GM19099 (cell line): ENCODE measurements at regions not wholly inside any gene's neighbourhood (a gene's known extent, or its start where the extent isn't known, plus 50 kb on each side); places are given as distances from the start of the nearest gene placed in this dataset.

ENCODE experiments used
- POLR2A ChIP-seq: IDR thresholded peaks from 3 replicates; pipeline ENCODE4 v1.6.1; 2011; ENCODE audit warnings: low read depth; ENCODE audit not compliant: insufficient read length; ENCODE audit errors: extremely low read depth

GRCh38 chr6:14792118-14792955, 453.5 kb upstream of the JARID2 start:
- no peak for TF ChIP-seq POLR2A

- TF ChIP-seq POLR2A, result no peak
Observed at GRCh38 chr6:14795451-14795850, 450.4 kb upstream of the JARID2 start.

GRCh38 chr6:14796974-14797762, 448.7 kb upstream of the JARID2 start:
- no peak for TF ChIP-seq POLR2A

GRCh38 chr6:14797875-14798593, 447.8 kb upstream of the JARID2 start:
- no peak for TF ChIP-seq POLR2A

- TF ChIP-seq POLR2A, result no peak
Observed at GRCh38 chr6:14798594-14798982, 447.3 kb upstream of the JARID2 start.

GRCh38 chr6:14798996-14799588, 446.8 kb upstream of the JARID2 start:
- TF ChIP-seq POLR2A, result no peak

GRCh38 chr6:14799928-14800327, 445.9 kb upstream of the JARID2 start:
- TF ChIP-seq POLR2A, result no peak

- TF ChIP-seq POLR2A, result no peak
Observed at GRCh38 chr6:14802514-14803160, 443.2 kb upstream of the JARID2 start.

GRCh38 chr6:14804001-14804784, 441.7 kb upstream of the JARID2 start:
- no peak for TF ChIP-seq POLR2A

GRCh38 chr6:14804785-14805210, 441.1 kb upstream of the JARID2 start:
- TF ChIP-seq POLR2A, result no peak

GRCh38 chr6:14806101-14806500, 439.8 kb upstream of the JARID2 start:
- TF ChIP-seq POLR2A, result no peak

GRCh38 chr6:14807130-14807529, 438.7 kb upstream of the JARID2 start:
- no peak for TF ChIP-seq POLR2A

- no peak for TF ChIP-seq POLR2A
Observed at GRCh38 chr6:14807971-14808370, 437.9 kb upstream of the JARID2 start.

GRCh38 chr6:14810021-14810420, 435.8 kb upstream of the JARID2 start:
- no peak for TF ChIP-seq POLR2A
